Fibroblast of gingiva (primary cell): ENCODE measurements at regions not wholly inside any gene's neighbourhood (a gene's known extent, or its start where the extent isn't known, plus 50 kb on each side); places are given as distances from the start of the nearest gene placed in this dataset.

Experiments
- DNase-seq: peaks from one replicate; pipeline ENCODE4 v3.0.0-alpha.2; 2011; ENCODE audit warnings: low read depth

GRCh38 chr5:27619982-27620381, 581.6 kb upstream of the CDH9 start:
- no peak for DNase-seq

- DNase-seq, result no peak
Observed at GRCh38 chr5:27612161-27612560, 573.8 kb upstream of the CDH9 start.

- DNase-seq, result no peak
Observed at GRCh38 chr5:27608992-27609391, 570.6 kb upstream of the CDH9 start.

GRCh38 chr5:27598576-27598975, 560.2 kb upstream of the CDH9 start:
- no peak for DNase-seq

GRCh38 chr5:27594141-27594540, 555.8 kb upstream of the CDH9 start:
- DNase-seq, result no peak

- DNase-seq, result no peak
Observed at GRCh38 chr5:27592231-27592630, 553.8 kb upstream of the CDH9 start.

- DNase-seq, result no peak
Observed at GRCh38 chr5:27590503-27590902, 552.1 kb upstream of the CDH9 start.

- no peak for DNase-seq
Observed at GRCh38 chr5:27578279-27578678, 539.9 kb upstream of the CDH9 start.

- no peak for DNase-seq
Observed at GRCh38 chr5:27571681-27572080, 533.3 kb upstream of the CDH9 start.

GRCh38 chr5:27568811-27569210, 530.4 kb upstream of the CDH9 start:
- DNase-seq, result no peak

GRCh38 chr5:27561408-27561807, 523.0 kb upstream of the CDH9 start:
- no peak for DNase-seq

GRCh38 chr5:27548484-27548883, 510.1 kb upstream of the CDH9 start:
- no peak for DNase-seq

GRCh38 chr5:27535031-27535557, 496.7 kb upstream of the CDH9 start:
- DNase-seq, result no peak

GRCh38 chr5:27532305-27532704, 493.9 kb upstream of the CDH9 start:
- no peak for DNase-seq

- no peak for DNase-seq
Observed at GRCh38 chr5:27524515-27524914, 486.1 kb upstream of the CDH9 start.

GRCh38 chr5:27523629-27524028, 485.2 kb upstream of the CDH9 start:
- no peak for DNase-seq

- DNase-seq, result no peak
Observed at GRCh38 chr5:27516437-27516836, 478.1 kb upstream of the CDH9 start.

- no peak for DNase-seq
Observed at GRCh38 chr5:27511061-27511460, 472.7 kb upstream of the CDH9 start.

- DNase-seq, result no peak
Observed at GRCh38 chr5:27503813-27504212, 465.4 kb upstream of the CDH9 start.

- no peak for DNase-seq
Observed at GRCh38 chr5:27502236-27502635, 463.9 kb upstream of the CDH9 start.

- no peak for DNase-seq
Observed at GRCh38 chr5:27497491-27497890, 459.1 kb upstream of the CDH9 start.

- DNase-seq, result no peak
Observed at GRCh38 chr5:27494887-27495286, 456.5 kb upstream of the CDH9 start.

- DNase-seq, result no peak
Observed at GRCh38 chr5:27491746-27492439, 453.5 kb upstream of the CDH9 start.

- no peak for DNase-seq
Observed at GRCh38 chr5:27491047-27491446, 452.7 kb upstream of the CDH9 start.
